Astrocyte of the spinal cord (primary cell): ENCODE measurements at regions not wholly inside any gene's neighbourhood (a gene's known extent, or its start where the extent isn't known, plus 50 kb on each side); places are given as distances from the start of the nearest gene placed in this dataset.

Source experiments
- DNase-seq: peaks from one replicate; pipeline ENCODE4 v3.0.0; 2011; ENCODE audit warnings: low read depth, low spot score
- H3K4me3 ChIP-seq: 2 replicates; pipeline ENCODE4 v1.5.1; 2011; ENCODE audit warnings: low read depth, mild to moderate bottlenecking, low read length, moderate library complexity
- CTCF ChIP-seq: IDR thresholded peaks from 2 replicates; pipeline ENCODE4 v1.5.1; 2012; ENCODE audit warnings: low read depth, mild to moderate bottlenecking, low read length, inconsistent platforms
- in situ Hi-C: cut with HindIII; loops from 2 replicates; pipeline ENCODE4 v1.10.0; 2017; ENCODE audit warnings: low sequenced_read_pairs

DNA sequence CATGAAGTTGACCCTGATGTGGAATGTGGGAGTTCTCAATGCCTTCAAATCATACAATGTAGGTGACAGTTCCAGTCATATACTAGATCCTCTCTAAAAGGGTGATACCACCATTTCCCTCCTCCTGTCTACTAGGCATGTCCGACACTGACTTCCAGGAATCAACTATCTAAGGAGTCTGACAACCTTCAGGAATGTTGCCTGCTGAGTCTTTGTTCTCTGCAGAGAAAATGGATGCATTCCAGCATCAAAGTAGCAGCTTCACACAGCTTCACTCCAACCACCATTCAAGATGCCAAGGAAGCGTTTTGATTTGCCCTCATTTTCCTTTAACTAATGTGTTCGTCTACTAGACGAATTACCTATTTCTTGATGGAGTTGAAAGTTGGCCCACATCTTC, 530.2 kb downstream of the EBF1 start:
- in situ Hi-C loops = no loop called here
- peak; percentile 45 for DNase-seq
- no peak for TF ChIP-seq CTCF
- no peak overlapping the region for H3K4me3 ChIP-seq

DNA sequence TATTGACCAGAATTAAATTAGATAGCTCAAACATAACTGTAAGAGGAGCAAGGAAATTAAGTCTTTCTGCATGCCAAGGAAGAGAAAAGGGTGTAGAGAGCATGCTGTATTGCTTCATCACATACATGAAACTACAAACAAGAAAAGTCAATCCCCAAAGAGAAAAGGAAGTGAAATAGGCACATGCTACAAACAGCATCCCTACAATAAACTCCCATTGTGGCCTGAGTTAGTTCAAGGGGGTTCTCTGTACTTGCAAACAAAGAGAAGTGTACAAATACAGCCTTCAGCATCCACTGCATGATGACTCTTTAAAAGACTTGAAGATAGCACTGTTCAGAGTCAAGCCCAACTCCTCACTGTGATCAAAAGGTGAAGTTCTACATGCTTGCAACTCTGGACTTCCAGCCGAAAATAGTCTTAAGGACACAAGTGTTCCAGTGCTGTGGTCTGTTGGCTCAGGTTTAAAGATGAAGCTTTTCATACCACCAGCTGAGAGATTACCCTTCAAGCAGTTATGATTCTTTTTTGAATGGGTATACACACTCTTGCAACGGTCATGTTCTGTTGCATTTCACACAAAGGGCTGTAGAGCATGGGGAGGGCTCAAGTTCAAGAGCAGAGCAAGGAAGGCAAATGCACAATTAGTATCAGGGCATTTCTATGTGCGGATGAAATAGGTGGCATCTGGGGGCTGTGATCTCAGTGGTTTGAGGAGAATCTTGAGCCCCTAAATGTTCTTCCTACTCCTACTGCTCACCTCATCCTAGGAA, 534.5 kb downstream of the EBF1 start:
- no peak overlapping the region for H3K4me3 ChIP-seq
- in situ Hi-C loops = no loop called here
- DNase-seq = no peak
- no peak for TF ChIP-seq CTCF

- in situ Hi-C loops = no loop called here
- no peak overlapping the region for H3K4me3 ChIP-seq
- TF ChIP-seq CTCF = no peak
- no peak for DNase-seq
Observed at GRCh38 chr5:158563760-158564390, 535.8 kb downstream of the EBF1 start.

- in situ Hi-C loops = no loop called here
- no peak for TF ChIP-seq CTCF
- DNase-seq = no peak
- no peak overlapping the region for H3K4me3 ChIP-seq
Observed at GRCh38 chr5:158561562-158562190, 538.0 kb downstream of the EBF1 start.

DNA sequence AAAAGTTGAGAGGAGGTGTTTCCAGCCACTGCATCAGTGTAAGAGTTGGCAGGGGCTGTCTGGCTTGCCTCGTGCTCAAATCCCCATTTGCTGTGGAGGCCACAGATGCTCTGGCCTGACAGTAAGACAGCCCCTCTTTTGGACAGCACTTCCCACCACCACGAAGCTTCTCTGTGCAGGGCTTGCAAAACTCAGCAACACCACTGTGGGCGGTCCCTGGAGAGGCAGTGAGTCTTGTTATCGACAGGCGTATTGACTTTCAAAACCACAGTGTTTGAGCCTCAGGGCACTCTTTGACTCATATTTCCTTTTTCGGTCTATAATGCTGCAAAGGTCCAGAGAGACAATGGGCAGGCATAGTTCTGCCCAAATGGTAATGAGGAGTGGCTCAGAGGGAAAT, 539.5 kb downstream of the EBF1 start:
- H3K4me3 ChIP-seq = no peak overlapping the region
- DNase-seq = peak; percentile 12
- TF ChIP-seq CTCF = no peak
- in situ Hi-C loops = no loop called here

- in situ Hi-C loops = no loop called here
- H3K4me3 ChIP-seq = no peak overlapping the region
- no peak for DNase-seq
- no peak for TF ChIP-seq CTCF
Observed at GRCh38 chr5:158559643-158560042, 540.1 kb downstream of the EBF1 start.
